ENCODE measurements at regions not wholly inside any gene's neighbourhood (a gene's known extent, or its start where the extent isn't known, plus 50 kb on each side); places are given as distances from the start of the nearest gene placed in this dataset.

- DNase-seq, result no peak
These were observed 1494.9 kb upstream of the LRRTM3 start for GRCh38 chr10:65430979-65431378.

GRCh38 chr10:65470986-65471385 is 1454.8 kb upstream of the LRRTM3 start:
- DNase-seq, result no peak

GRCh38 chr10:65482848-65483247 is 1443.0 kb upstream of the LRRTM3 start:
- no peak for DNase-seq

DNA sequence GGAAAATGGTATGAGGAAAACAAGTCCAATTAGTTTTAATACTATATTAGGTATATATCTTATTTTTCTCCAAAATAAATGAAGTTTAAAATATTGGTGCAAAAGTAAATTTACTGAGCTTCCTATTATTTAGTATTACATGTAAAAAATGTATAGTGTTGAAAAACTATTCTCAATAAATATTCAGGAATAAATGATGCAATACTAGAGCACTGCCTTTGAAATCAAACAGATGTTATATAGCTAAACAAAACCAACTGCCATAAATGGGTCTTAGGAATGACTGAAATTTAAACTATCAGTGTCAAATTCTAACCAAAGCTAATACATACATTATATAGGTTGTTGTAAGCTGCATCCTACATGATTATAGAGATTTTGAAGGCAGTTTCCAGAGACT is 1434.0 kb upstream of the LRRTM3 start:
- no peak for DNase-seq

DNA sequence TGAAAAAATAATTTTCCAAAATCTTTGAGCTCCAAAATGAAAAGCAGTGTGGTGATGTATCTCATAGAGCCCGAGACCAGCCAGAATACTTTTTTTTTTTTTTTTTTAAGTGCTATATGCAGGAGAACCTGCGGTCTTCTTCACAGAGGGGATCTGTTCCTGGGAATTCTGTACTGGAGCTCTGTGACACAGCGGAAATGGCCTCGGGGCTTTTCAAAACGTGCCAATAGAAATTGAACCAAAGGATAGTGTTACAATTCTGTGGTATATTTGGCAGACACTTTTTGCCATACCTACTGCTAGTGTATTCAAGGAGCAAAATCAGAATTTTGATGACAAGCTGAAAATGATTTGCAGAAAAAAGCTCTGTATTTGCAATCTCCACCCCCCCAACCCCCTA is 1429.3 kb upstream of the LRRTM3 start:
- DNase-seq, result no peak

GRCh38 chr10:65497837-65498236 is 1428.0 kb upstream of the LRRTM3 start:
- no peak for DNase-seq

DNA sequence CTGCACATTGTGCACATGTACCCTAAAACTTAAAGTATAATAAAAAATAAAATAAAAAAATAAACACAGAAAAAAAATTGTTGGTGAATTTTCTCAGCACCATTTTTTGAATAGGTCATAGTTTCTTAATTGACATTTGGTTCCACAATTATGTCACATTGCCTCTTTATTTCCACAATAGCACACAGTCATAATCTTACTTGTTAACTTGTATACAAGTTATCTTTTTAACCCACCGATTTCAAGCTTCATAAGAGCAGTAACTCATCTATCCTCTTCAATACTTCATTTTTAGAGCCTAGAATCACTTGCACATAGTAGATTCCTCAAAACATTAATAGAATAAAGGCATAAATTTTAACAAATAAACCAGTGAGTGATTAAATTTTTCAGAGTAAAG is 1425.1 kb upstream of the LRRTM3 start:
- no peak for DNase-seq

DNA sequence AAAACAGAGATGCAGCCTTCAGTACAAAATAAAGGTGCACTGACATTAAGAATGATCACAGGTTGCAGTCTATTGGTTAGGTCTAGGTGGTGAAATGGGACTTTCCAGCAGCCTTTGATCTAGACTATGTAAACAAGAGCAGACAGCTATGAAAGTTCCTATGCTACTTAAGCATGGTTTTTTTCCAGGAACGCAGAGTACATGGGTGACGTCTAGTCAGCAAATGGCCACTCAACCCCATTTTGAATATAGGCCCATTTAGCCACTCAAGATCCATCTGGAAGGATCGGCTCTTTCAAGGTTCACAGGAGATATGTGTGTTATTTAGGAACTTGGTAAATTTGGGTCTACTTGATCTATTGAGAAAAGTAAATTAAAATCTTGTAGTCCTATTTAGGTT is 1424.6 kb upstream of the LRRTM3 start:
- DNase-seq, result no peak

DNA sequence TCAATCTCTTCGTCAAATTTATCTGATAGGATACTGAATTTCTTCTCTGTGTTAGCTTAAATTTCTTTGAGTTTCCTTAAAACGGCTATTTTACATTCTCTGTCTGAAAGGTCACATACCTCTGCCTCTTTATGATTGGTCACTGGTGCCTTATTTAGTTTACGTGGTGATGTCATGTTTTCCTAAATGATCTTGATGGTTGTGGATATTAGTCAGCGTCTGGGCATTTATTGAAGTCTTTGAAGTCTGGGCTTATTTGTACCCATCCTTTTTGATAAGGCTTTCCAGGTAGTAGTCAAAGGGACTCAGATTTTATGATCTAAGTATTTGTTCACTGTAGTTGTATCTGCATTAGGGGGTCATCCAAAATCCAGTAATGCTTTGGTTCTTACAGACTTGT is 1407.5 kb upstream of the LRRTM3 start:
- DNase-seq, result no peak

DNA sequence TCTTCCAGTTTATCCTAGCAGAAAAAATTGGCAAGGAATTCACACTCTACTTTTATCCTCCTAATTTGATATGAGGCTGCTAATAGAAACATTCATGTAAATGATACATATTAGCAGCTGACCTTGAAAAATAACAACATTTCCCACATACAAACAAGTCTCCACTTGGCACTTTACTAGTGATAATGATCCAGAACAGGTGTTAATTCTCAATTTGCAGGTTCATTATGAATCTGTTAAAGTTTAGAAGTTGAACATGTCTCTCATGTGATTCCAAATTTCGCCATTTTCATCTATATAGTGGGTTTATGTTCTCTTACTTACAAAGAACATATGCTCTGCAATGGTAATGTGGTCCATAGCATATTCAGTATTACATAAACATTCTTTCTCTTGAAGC is 1396.8 kb upstream of the LRRTM3 start:
- no peak for DNase-seq

DNA sequence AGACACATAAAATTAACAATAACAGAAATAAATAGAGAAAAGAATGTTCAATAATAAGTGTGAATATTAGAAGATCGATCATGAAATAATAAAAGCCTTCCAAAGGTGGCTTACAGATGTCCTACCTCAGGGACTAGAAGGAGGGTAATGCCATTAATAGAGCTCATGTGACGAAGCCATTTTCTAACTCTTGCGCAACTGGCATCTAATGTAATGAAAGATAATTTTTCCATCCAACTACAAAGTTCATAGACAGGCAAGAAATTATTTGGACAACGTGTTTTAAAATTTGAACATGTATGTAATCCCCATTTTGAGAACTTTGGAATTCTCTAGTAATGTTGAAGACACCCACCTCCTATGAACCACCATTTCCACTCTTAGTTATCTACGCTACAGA is 1394.3 kb upstream of the LRRTM3 start:
- DNase-seq, result no peak

- no peak for DNase-seq
These were observed 1391.1 kb upstream of the LRRTM3 start for GRCh38 chr10:65534771-65535170.

DNA sequence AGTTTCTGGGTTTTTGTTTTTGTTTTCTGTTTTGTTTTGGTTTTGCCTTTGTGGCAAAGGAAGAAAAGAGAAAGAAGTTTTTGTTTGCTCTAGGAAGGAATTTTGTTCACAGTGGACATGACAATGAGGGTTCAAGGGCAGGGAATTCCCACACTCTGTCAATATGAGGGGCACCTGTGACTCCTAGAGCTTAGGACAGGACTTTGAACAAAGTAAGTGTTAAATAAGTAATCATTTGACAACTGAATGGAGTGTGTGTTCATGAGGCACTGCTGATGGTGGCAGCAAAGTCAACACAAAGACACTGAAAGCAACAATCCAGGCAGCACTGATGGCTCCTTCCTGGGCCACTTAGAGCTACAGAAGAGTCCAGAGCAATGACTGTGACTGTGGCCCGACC is 1381.1 kb upstream of the LRRTM3 start:
- DNase-seq, result no peak

DNA sequence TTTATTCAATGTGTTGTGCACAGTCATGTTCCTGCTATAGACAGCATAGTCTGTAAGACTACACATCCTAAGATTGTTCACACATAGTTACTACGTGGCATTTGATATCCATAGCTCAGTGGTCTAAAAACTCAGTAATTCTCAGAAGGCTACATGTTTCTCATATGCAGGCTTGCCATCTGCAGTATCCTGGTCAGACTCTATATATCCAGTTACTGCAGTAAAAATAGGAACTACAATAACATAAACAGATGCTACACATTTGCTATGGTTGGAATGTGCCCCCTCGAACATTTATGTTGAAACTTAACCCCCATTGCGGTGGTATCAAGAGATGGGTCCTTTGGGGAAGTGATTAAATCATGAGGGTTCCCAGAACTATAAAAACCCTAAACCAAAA is 1377.8 kb upstream of the LRRTM3 start:
- DNase-seq, result no peak

- DNase-seq, result no peak
These were observed 1375.1 kb upstream of the LRRTM3 start for GRCh38 chr10:65550761-65551160.

DNA sequence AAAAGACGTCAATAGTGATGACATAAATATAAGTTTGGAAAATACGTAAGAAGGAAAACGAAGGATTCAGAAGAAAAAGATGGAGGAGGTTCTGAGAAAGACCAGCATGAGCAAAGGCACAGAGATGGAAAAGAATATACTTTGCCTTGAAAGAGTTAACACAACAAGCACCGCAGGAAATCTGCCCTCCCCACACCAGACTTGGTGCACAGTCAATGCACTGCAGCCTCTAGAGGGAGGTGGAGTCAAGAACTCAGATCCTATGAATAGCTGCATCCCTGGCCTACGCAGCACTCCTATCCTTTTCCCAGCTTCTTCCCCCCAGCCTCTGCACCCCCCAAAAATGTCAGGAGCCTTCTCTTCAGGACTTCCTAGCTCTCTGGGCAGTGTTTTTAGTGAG is 1370.6 kb upstream of the LRRTM3 start:
- no peak for DNase-seq

- no peak for DNase-seq
These were observed 1369.8 kb upstream of the LRRTM3 start for GRCh38 chr10:65556006-65556405.

DNA sequence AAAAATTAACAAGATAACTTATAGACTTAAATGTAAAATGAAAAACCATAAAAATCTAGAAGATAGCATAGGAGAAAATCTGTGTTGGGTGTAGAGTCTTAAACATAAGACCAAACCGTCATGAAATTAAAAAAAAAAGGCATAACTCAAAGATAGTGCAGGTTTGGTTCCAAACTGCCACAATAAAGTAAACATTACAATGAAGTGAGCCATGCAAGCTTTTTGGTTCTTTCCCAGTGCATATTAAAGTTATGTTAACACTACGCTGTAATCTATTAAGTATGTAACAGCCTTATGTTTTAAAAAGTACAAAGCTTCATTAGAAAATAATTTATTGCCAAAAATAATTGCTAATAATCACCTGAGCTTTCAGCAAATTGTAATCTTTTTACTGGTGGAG is 1366.5 kb upstream of the LRRTM3 start:
- no peak for DNase-seq

DNA sequence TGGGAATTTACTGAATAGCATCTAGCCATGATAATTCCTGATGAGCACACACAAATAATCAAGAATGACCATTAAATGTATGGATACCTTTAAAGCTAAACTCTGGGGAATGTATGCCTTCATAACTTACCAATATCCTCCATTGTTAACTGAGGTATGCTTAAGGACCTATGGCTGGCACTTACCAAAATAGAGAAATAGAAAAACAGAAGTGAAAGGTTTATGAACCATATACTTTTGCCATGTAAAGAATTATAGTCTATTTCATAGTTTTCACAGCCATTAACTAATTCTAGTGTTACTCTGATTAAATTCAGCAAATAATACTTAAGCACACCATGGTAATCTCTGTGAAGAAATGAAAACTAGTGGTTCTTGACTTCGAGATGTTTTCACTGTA is 1360.6 kb upstream of the LRRTM3 start:
- DNase-seq, result no peak

GRCh38 chr10:65566906-65567305 is 1358.9 kb upstream of the LRRTM3 start:
- DNase-seq, result no peak

DNA sequence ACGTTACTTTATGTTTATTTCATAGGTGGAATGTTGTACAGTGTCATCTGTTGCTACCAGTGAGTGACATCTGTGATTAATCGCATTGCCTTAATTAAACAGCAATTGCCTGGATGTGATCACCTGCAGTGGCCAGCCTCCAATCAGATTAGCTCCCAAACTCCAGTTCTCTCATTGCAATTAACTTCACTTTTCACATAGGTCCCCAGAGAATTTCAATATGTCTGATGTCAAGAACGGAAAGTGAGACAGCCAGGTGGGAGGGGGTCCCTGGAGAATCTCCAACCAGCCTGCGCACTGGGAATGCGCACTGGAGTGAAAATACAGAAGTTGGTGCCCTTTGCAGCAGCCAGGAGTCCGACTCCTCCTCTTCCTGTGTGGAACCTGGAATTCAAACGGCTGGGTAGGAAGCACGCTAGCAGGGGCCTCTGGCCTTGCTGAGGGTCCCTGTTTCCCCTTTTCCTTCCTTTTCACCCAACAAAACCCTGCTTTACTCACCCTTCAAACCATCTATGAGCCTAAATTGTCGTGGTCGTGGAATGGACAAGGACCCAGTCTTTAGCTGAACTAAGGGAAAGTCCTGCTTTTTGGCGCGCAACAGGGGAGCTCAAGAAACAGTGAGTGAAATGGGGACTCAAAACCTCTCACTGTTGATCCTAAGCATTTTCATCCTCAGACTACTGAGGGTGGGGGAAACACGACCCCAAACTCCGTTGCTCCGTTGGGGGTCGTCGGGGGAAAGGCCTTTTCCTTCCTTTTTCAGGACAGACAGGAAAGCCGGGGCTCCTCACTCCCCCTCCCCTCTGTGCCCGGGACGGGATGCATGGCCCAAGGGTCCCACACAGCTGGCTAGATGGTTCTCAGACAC is 1355.5 kb upstream of the LRRTM3 start:
- no peak for DNase-seq

- no peak for DNase-seq
These were observed 1354.7 kb upstream of the LRRTM3 start for GRCh38 chr10:65571011-65571570.

DNA sequence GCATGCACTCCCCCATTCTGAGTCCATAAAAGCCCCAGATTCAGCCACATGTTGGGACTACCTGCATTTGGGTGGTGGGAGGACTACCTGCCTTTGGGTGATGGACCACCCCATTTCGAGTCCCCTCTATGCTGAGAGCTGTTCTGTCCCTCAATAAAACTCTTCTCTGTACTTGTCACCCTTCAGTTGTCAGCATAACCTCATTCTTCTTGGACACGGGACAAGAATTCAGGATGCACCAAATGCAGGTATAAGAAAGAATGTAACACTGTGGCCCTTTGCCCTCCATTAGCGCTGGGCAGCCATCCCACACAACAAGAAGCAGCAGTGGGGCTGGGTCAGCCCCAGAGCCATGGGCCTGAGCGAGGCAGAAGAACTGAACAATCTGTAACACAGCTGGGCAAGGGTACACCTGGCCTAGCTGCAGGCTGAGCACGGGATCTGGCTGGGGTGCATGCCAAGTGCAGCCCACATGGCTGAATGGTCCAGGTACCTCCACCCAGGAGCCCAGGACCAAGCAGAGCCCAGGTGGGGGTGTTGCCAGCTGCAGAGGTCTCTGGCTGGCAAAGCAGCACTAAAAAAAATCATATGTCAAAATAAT is 1344.3 kb upstream of the LRRTM3 start:
- DNase-seq, result no peak

DNA sequence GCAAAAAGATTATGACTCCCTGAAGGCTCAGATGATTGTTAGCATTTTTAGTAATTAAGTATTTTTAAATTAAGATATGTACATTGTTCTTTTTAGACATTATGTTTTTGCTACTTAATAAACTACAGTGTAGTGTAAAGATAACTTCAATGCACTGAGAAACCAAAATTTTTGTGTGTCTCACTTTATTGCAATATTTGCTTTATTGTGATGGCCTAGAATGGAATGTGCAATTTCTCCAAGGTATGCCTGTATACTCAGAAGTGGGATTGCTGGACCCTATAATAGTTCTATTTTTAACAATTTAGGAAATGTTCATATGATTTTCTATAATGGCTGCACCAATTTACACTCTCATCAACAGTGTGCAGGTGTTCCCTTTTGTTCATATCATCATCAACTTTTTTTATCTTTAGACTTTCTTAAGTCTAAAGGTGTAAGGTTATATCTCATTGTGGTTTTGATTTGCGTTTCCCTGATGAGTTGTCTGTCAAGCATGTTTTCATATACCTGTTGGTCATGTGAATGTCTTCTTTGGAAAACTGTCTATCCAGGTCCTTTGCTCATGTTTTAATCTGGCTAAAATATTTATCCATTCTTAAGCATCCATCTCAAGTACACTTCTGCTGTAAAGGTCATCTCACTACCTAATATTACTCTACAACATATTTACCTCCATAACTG is 1323.5 kb upstream of the LRRTM3 start:
- no peak for DNase-seq

All from activated gamma-delta T cell (primary cell).